Pancreas (tissue), 10 donors: ENCODE measurements at regions not wholly inside any gene's neighbourhood (a gene's known extent, or its start where the extent isn't known, plus 50 kb on each side); places are given as distances from the start of the nearest gene placed in this dataset.

Experiments used
- ATAC-seq, 4 donors: fragments of 200-7000 bp; cut with Tn5 transposase; one replicate each; pipeline versions ENCODE4 v1.8.0 to v1.9.1; 2020; ENCODE audit warnings: mild to moderate bottlenecking in 4 of 4, moderate library complexity in 4 of 4
- DNase-seq, 6 donors: peaks; one replicate each; pipeline ENCODE4 v3.0.0-alpha.2; 2020
- FAIRE-seq: peaks from 2 replicates; lab custom pipeline; 2012; peaks lifted over from hg19 to GRCh38; lab: Jason Lieb, UNC
- H3K27ac ChIP-seq, 4 donors: fragments of 200-600 bp; sonication (generic); 1 replicate in 3 of 4; 2 replicates in 1 of 4; pipeline versions ENCODE4 v1.5.0 to v1.8.0; 2020
- H3K27me3 ChIP-seq, 4 donors: fragments of 200-600 bp; one replicate each; pipeline ENCODE4 v1.8.0; 2021
- H3K36me3 ChIP-seq, 3 donors: fragments of 200-600 bp; sonication (generic) in 1 of 3; one replicate each; pipeline versions ENCODE4 v1.5.0 to v1.8.0; 2020 to 2021
- H3K4me1 ChIP-seq, 3 donors: fragments of 200-600 bp; one replicate each; pipeline ENCODE4 v1.8.0; 2021
- H3K4me3 ChIP-seq, 4 donors: fragments of 200-600 bp; sonication (generic) in 2 of 4; one replicate each; pipeline versions ENCODE4 v1.5.0 to v1.8.0; 2020 to 2021
- H3K9me3 ChIP-seq, 4 donors: fragments of 200-600 bp; one replicate each; pipeline ENCODE4 v1.8.0; 2021
- CTCF ChIP-seq, 4 donors: fragments of 200-600 bp; sonication (generic) in 3 of 4; IDR thresholded peaks; one replicate each; pipeline versions ENCODE4 v1.5.0 to v1.8.0; 2021; ENCODE audit warnings: antibody characterized with exemption in 4 of 4
- WGBS, 2 donors: extraction: QIAGEN DNeasy Blood & Tissue Kit; methylation state at CpG; one replicate each; pipeline ENCODE4 v1.1.7; 2013; 5-methylcytosine and 5-hydroxymethylcytosine counted together
- intact Hi-C, 3 donors: fragments of 100-400 bp; cut with DNase I; formaldehyde crosslinking; loops; one replicate each; pipeline versions ENCODE4 v1.11.1 to v1.14.2; 2022
- donor health status: healthy with polysubstance abuse.
- donor health status: DM: no; HTN: no; CAD: no; lungs with moderate emphysema.
- donor health status: DM: no; HTN: no; CAD: no.
- donor health status: control.
- donor health status: control.
- donor health status: Bipolar disorder and iron deficiency.
- donor health status: DM: yes; HTN: yes; CAD: no.
- donor health status: DM: no; HTN: no; CAD: no.
- donor health status: DM: no; HTN: no; CAD: no.
- donor health status: DM: yes; HTN: yes; CAD: no.

GRCh38 chr12:62130834-62131552, 129.2 kb upstream of the USP15 start:
- DNase-seq = no peak
- no peak for FAIRE-seq
- no peak for TF ChIP-seq CTCF (IDR thresholded peaks at IDR 0.05)
- Histone ChIP-seq H3K27me3 (no peaks in the 10 kb centered on the region), H3K4me1 (no peaks in the 10 kb centered on the region), H3K27ac (no peak overlapping the region), H3K9me3 (no peaks in the 10 kb centered on the region), H3K36me3 (no peaks in the 10 kb centered on the region), H3K4me3 (no peak overlapping the region)
- intact Hi-C loops = no loop called here
- WGBS, 2 donors = 86% methylated on average over 6 of the region's 6 CpGs
- no peak for ATAC-seq

GRCh38 chr12:62133440-62133839, 126.8 kb upstream of the USP15 start:
- H3K27ac ChIP-seq = no peak overlapping the region
- H3K27me3 ChIP-seq = no peaks in the 10 kb centered on the region
- ATAC-seq = peak; percentile 58 to 78 (median 67)
- no peak for TF ChIP-seq CTCF (IDR thresholded peaks at IDR 0.05)
- no peaks in the 10 kb centered on the region for H3K36me3 ChIP-seq
- FAIRE-seq = no peak
- no peaks in the 10 kb centered on the region for H3K4me1 ChIP-seq
- WGBS, 2 donors = 34 to 46% methylated on average over 2 of the region's 2 CpGs
- no peaks in the 10 kb centered on the region for H3K9me3 ChIP-seq
- no peak for DNase-seq
- intact Hi-C loops = no loop called here
- H3K4me3 ChIP-seq = no peak overlapping the region

GRCh38 chr12:62135553-62136200, 124.5 kb upstream of the USP15 start:
- Histone ChIP-seq H3K9me3 (no peaks in the 10 kb centered on the region), H3K27ac (no peak overlapping the region), H3K27me3 (no peaks in the 10 kb centered on the region), H3K4me3 (no peak overlapping the region), H3K4me1 (no peaks in the 10 kb centered on the region), H3K36me3 (no peaks in the 10 kb centered on the region)
- 82 to 89% methylated on average over 3 of the region's 3 CpGs for WGBS, 2 donors
- intact Hi-C loops = no loop called here
- no peak for TF ChIP-seq CTCF (IDR thresholded peaks at IDR 0.05)
- ATAC-seq = no peak
- no peak for FAIRE-seq
- DNase-seq = no peak

GRCh38 chr12:62136496-62136895, 123.7 kb upstream of the USP15 start:
- 89 to 94% methylated on average over 2 of the region's 2 CpGs for WGBS, 2 donors
- no peak overlapping the region for H3K27ac ChIP-seq
- no peaks in the 10 kb centered on the region for H3K27me3 ChIP-seq
- DNase-seq (no peak), FAIRE-seq (no peak), ATAC-seq (no peak)
- intact Hi-C loops = no loop called here
- no peaks in the 10 kb centered on the region for H3K4me1 ChIP-seq
- H3K9me3 ChIP-seq = no peaks in the 10 kb centered on the region
- TF ChIP-seq CTCF (IDR thresholded peaks at IDR 0.05) = no peak
- no peaks in the 10 kb centered on the region for H3K36me3 ChIP-seq
- H3K4me3 ChIP-seq = no peak overlapping the region

- Histone ChIP-seq H3K9me3 (no peaks in the 10 kb centered on the region), H3K27ac (no peak overlapping the region), H3K4me3 (no peak overlapping the region), H3K36me3 (no peaks in the 10 kb centered on the region), H3K4me1 (no peaks in the 10 kb centered on the region), H3K27me3 (no peaks in the 10 kb centered on the region)
- DNase-seq (no peak), ATAC-seq (no peak), FAIRE-seq (no peak)
- 50 to 55% methylated on average over 2 of the region's 2 CpGs for WGBS, 2 donors
- intact Hi-C loops = no loop called here
- no peak for TF ChIP-seq CTCF (IDR thresholded peaks at IDR 0.05)
These were observed 121.7 kb upstream of the USP15 start for GRCh38 chr12:62138527-62138926.
